Endothelial cell of umbilical vein (primary cell): ENCODE measurements at regions not wholly inside any gene's neighbourhood (a gene's known extent, or its start where the extent isn't known, plus 50 kb on each side); places are given as distances from the start of the nearest gene placed in this dataset.

Experiments
- BruUV-seq: library from RNA; stranded (reverse); fragments of 400-500 nt; replicated peaks from 2 replicates; lab custom pipeline; 2021; lab: Mats Ljungman, UMichigan
- CTCF ChIA-PET: fragments of 300-600, 350-600 bp; sonication (Branson Sonifier 250); formaldehyde crosslinking; loops from one replicate; lab custom pipeline; 2021; ENCODE audit warnings: antibody characterized with exemption, inconsistent platforms; lab: Charles Lee
- POLR2A ChIA-PET: fragments of 300-600, 350-600 bp; sonication (Branson Sonifier 250); formaldehyde crosslinking; loops from one replicate; lab custom pipeline; 2021; ENCODE audit warnings: antibody characterized with exemption, inconsistent platforms; lab: Charles Lee
- DNase-seq: peaks from one replicate; pipeline ENCODE4 v3.0.0-alpha.2; 2011; ENCODE audit warnings: low read depth, low spot score
- FAIRE-seq: peaks from 2 replicates; lab custom pipeline; 2011; peaks lifted over from hg19 to GRCh38; lab: Jason Lieb, UNC
- H2AFZ ChIP-seq: 2 replicates; pipeline ENCODE4 v1.6.0; 2012; ENCODE audit warnings: low read depth, low read length, control low read depth, inconsistent platforms
- H3K27ac ChIP-seq: 2 replicates; pipeline ENCODE4 v1.5.1; 2011; ENCODE audit warnings: low read depth, mild to moderate bottlenecking, control low read depth, low read length, moderate library complexity; ENCODE audit not compliant: insufficient read depth
- H3K27me3 ChIP-seq, 2 experiments: 2 replicates each; pipeline versions ENCODE4 v1.6.0 to v1.6.1; 2011; ENCODE audit warnings: low read length in 2 of 2, mixed read lengths in 1 of 2; ENCODE audit not compliant: control insufficient read depth in 2 of 2, insufficient read depth in 2 of 2
- H3K36me3 ChIP-seq, 2 experiments: 2 replicates in 1 of 2; 3 replicates in 1 of 2; pipeline ENCODE4 v1.5.1; 2011; ENCODE audit warnings: low read length in 2 of 2, mild to moderate bottlenecking in 1 of 2, moderate library complexity in 1 of 2; ENCODE audit not compliant: control insufficient read depth in 2 of 2, insufficient read depth in 2 of 2; ENCODE audit errors: extremely low read depth in 1 of 2
- H3K4me1 ChIP-seq: 3 replicates; pipeline ENCODE4 v1.5.1; 2011; ENCODE audit warnings: mild to moderate bottlenecking, low read length; ENCODE audit not compliant: control insufficient read depth, insufficient read depth; ENCODE audit errors: extremely low read depth
- H3K4me2 ChIP-seq: 2 replicates; pipeline ENCODE4 v1.6.1; 2011; ENCODE audit warnings: low read length, control low read depth, mixed read lengths; ENCODE audit not compliant: insufficient read depth
- H3K4me3 ChIP-seq, 3 experiments: fragments of 200-600 bp in 1 of 3; sonication (generic), shearing (Covaris generic) in 1 of 3; replicated peaks in 1 of 3; 2 replicates each; pipeline ENCODE4 v1.5.1; 2011 to 2016; ENCODE audit warnings: control low read depth in 3 of 3, low read length in 3 of 3, mild to moderate bottlenecking in 2 of 3, inconsistent platforms in 1 of 3, low read depth in 1 of 3, moderate library complexity in 1 of 3; ENCODE audit not compliant: insufficient read depth in 1 of 3
- H3K79me2 ChIP-seq: 2 replicates; pipeline ENCODE4 v1.6.0; 2012; ENCODE audit warnings: low read length, inconsistent platforms; ENCODE audit not compliant: control insufficient read depth, insufficient read depth
- H3K9ac ChIP-seq: replicated peaks from 2 replicates; pipeline ENCODE3; 2011; ENCODE audit warnings: low read length, control low read depth; ENCODE audit not compliant: insufficient read depth; ENCODE audit errors: extremely low read depth
- H3K9me1 ChIP-seq: replicated peaks from 3 replicates; pipeline ENCODE4 v1.6.0; 2011; ENCODE audit warnings: mild to moderate bottlenecking, low read length; ENCODE audit not compliant: control insufficient read depth, insufficient read depth; ENCODE audit errors: extremely low read depth
- H3K9me3 ChIP-seq: replicated peaks from 2 replicates; pipeline ENCODE4 v1.5.1; 2012; ENCODE audit warnings: low read length, inconsistent platforms; ENCODE audit not compliant: control insufficient read depth, insufficient read depth
- H4K20me1 ChIP-seq: replicated peaks from 2 replicates; pipeline ENCODE3; 2011; ENCODE audit warnings: mild to moderate bottlenecking, low read length; ENCODE audit not compliant: control insufficient read depth, insufficient read depth; ENCODE audit errors: extremely low read depth
- CTCF ChIP-seq, 2 donors: IDR thresholded peaks; 1 replicate in 1 of 2; 2 replicates in 1 of 2; pipeline ENCODE4 v1.5.1; 2011; ENCODE audit warnings: low read length in 2 of 2, mild to moderate bottlenecking in 2 of 2, moderate library complexity in 2 of 2, control low read depth in 1 of 2, inconsistent platforms in 1 of 2, low read depth in 1 of 2; ENCODE audit not compliant: insufficient read depth in 1 of 2; ENCODE audit errors: extremely low read depth in 1 of 2
- EZH2 ChIP-seq: IDR thresholded peaks from 2 replicates; pipeline ENCODE4 v1.6.1; 2012; ENCODE audit warnings: borderline replicate concordance, low read depth, mild to moderate bottlenecking, moderate library complexity, low read length, inconsistent platforms; ENCODE audit not compliant: severe bottlenecking
- FOS ChIP-seq: IDR thresholded peaks from 2 replicates; pipeline ENCODE4 v1.6.1; 2011; ENCODE audit warnings: mild to moderate bottlenecking, low read length, moderate library complexity, borderline replicate concordance; ENCODE audit not compliant: insufficient read depth
- GATA2 ChIP-seq: IDR thresholded peaks from 2 replicates; pipeline ENCODE4 v1.7.0; 2011; ENCODE audit warnings: low read depth, mild to moderate bottlenecking, moderate library complexity, mixed read lengths, low read length; ENCODE audit not compliant: insufficient read length, insufficient read depth
- JUN ChIP-seq: IDR thresholded peaks from 2 replicates; pipeline ENCODE4 v1.6.1; 2011; ENCODE audit warnings: borderline replicate concordance, low read depth; ENCODE audit not compliant: insufficient read length, insufficient read depth
- MAX ChIP-seq: IDR thresholded peaks from 2 replicates; pipeline ENCODE4 v1.6.1; 2011; ENCODE audit not compliant: insufficient read depth, insufficient read length
- MYC ChIP-seq: IDR thresholded peaks from one replicate; pipeline ENCODE4 v1.6.1; 2011; ENCODE audit warnings: mild to moderate bottlenecking, low read depth, low read length
- POLR2A ChIP-seq: IDR thresholded peaks from 2 replicates; pipeline ENCODE4 v1.6.1; 2012; ENCODE audit warnings: low read depth, mild to moderate bottlenecking, control low read depth, low read length
- POLR2AphosphoS5 ChIP-seq: IDR thresholded peaks from 2 replicates; pipeline ENCODE4 v1.6.1; 2012; ENCODE audit warnings: low read depth, mild to moderate bottlenecking, control low read depth, low read length, moderate library complexity; ENCODE audit not compliant: insufficient read depth
- dilution Hi-C: fragments of 300-500 bp; cut with MboI; formaldehyde crosslinking; loops from one replicate; pipeline ENCODE4 v1.15.0; 2019; ENCODE audit warnings: low sequenced_read_pairs; ENCODE audit not compliant: extremely low pct_ligation_motif_present
- intact Hi-C: fragments of 100-400 bp; cut with micrococcal nuclease; formaldehyde crosslinking; loops from one replicate; pipeline ENCODE4 v1.10.0; 2022

GRCh38 chr7:83878614-83879013 is 229.7 kb upstream of the SEMA3E start:
- Histone ChIP-seq H3K4me1 (no peaks in the 10 kb centered on the region), H2AFZ (no peak overlapping the region), H3K27ac (no peak overlapping the region), H3K4me3 (no peak overlapping the region), H3K36me3 (no peaks in the 10 kb centered on the region), H3K9me1 (no peaks in the 10 kb centered on the region), H3K4me2 (no peak overlapping the region), H3K9ac (no peak overlapping the region), H3K79me2 (no peaks in the 10 kb centered on the region), H3K27me3 (peaks cover 0 to 6% of the 10 kb centered on the region in 2 experiments), H3K9me3 (no peaks in the 10 kb centered on the region), H4K20me1 (no peaks in the 10 kb centered on the region)
- BruUV-seq, result no TSS peak
- FAIRE-seq (no peak), DNase-seq (no peak)
- TF ChIP-seq EZH2, result no peak
- no peak for TF ChIP-seq POLR2A
- TF ChIP-seq MYC, result no peak
- TF ChIP-seq FOS, result no peak
- no peak for TF ChIP-seq MAX
- no peak for TF ChIP-seq JUN
- no peak for TF ChIP-seq POLR2AphosphoS5
- no peak for TF ChIP-seq GATA2
- TF ChIP-seq CTCF (IDR thresholded peaks at IDR 0.05; ENCODE audit: extremely low read depth in 1 of 2, insufficient read depth in 1 of 2, low read depth in 1 of 2, low read length in 2 of 2), result no peak
- CTCF ChIA-PET, result no interaction called here
- intact Hi-C loops, result no loop called here
- dilution Hi-C loops, result no loop called here
- POLR2A ChIA-PET, result no interaction called here
